GM12873 (cell line): ENCODE measurements at regions not wholly inside any gene's neighbourhood (a gene's known extent, or its start where the extent isn't known, plus 50 kb on each side); places are given as distances from the start of the nearest gene placed in this dataset.

ENCODE experiments used
- TF ChIP-seq, protein P1 (sequence below): IDR thresholded peaks from 2 replicates; pipeline ENCODE4 v1.5.1; 2012; ENCODE audit warnings: low read depth, mild to moderate bottlenecking, moderate library complexity, low read length, control low read depth; ENCODE audit not compliant: insufficient read depth; ENCODE audit errors: missing control alignments

DNA sequence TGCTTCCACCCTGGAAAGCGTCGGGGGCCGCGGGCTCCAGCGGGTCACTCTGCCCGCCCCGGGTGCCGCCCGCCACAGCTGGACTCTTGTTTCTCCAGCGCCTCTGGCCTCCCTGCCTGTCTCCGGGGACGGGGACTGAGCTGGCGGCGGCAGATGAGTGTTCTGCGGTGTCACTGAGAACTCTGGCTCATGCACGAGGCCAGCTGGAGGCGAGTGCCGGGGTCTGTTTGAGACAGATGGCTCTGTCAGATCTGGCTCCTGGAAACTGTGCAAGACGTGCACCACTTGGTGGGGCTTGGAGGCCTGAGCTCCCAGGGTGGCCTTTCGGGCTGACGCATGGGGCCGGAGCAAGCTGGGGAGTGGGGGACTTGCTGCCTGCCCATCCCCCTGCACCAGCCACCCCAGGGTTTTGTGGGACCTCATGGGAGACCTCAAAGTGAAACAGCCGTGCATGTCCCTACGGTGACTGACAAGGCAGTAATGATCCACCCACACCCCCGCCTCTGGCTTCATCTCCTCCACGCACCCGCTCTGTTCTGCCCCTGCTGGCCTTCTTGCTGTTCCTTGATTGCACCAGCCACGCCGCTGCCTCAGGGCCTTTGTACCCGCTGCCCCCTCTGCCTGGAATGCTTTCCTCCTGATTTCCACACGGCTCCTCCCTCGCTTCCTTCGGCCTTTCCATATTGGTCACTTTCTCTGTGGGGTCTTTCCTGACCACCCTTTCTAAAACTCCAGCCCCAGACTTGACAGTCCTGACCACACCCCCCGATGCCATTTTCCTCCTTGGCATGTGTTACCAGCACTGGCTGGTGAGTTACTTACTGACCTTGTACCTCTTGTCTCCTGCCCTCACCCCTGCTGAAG, 174.9 kb upstream of the CIBAR2 start:
- TF ChIP-seq, protein P1, sequence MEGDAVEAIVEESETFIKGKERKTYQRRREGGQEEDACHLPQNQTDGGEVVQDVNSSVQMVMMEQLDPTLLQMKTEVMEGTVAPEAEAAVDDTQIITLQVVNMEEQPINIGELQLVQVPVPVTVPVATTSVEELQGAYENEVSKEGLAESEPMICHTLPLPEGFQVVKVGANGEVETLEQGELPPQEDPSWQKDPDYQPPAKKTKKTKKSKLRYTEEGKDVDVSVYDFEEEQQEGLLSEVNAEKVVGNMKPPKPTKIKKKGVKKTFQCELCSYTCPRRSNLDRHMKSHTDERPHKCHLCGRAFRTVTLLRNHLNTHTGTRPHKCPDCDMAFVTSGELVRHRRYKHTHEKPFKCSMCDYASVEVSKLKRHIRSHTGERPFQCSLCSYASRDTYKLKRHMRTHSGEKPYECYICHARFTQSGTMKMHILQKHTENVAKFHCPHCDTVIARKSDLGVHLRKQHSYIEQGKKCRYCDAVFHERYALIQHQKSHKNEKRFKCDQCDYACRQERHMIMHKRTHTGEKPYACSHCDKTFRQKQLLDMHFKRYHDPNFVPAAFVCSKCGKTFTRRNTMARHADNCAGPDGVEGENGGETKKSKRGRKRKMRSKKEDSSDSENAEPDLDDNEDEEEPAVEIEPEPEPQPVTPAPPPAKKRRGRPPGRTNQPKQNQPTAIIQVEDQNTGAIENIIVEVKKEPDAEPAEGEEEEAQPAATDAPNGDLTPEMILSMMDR = no peak

DNA sequence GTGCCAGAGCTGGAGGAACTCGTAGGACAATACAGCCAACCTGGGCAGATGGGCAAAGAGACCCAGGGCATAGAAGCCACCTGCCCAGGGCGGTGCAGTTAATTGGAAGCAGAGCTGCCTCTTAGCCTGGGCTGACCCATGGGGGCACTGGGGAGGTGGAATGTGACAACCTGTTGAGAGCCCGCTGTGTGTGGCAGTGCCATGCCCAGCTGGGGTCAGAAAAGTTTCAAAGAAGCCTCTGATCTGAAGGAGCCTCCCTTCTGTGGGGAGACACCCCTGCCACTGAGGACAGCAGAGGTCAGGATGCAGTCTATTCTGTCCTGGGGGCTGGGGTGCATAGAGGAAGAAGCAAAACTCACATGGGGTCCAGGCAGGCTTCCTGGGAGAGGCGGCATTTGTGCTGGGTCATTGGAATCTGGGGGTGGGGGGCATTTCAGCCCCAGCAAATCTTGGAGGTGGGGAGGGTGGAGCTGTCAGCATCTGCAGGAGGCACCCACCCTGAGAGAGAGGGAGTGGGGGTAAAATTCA, 176.1 kb upstream of the CIBAR2 start:
- TF ChIP-seq, protein P1 = no peak

DNA sequence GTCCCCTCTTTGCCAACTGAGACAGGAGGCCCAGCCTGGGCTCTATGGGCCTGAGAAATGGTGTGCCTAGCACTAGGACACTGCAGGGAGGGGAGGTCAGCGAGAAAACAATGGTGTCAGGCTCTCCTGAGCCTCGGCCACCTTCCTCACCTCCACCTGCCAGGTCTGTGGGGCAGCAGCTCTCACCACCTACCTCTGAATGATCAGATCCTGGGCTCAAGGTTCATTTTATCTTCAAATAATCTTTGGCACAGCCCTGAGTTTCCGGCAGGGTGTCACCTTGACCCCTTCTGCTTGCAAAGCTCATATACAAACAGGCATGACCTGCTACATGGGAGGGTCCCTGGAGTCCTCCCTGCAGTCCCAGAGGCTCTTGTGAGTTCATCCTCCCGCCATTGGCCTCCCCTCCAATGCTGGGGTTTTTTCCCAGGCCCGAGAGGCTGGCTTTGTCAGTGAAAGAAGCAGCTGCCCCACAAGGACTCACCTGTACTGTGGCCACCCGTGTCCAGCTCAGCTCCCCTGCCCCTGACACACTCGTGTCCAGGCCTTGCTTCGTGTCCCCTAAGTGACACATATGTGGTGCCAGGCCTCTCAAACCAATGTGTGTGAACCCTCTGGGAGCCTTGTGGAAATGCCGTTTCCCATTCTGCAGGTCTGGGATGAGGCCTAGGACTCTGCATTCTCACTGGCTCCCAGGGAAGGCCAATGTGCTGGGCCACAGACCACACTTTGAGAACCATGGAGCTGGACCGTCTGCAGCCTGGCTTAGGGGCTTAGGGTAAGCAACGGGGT, 176.8 kb upstream of the CIBAR2 start:
- TF ChIP-seq, protein P1 = no peak

DNA sequence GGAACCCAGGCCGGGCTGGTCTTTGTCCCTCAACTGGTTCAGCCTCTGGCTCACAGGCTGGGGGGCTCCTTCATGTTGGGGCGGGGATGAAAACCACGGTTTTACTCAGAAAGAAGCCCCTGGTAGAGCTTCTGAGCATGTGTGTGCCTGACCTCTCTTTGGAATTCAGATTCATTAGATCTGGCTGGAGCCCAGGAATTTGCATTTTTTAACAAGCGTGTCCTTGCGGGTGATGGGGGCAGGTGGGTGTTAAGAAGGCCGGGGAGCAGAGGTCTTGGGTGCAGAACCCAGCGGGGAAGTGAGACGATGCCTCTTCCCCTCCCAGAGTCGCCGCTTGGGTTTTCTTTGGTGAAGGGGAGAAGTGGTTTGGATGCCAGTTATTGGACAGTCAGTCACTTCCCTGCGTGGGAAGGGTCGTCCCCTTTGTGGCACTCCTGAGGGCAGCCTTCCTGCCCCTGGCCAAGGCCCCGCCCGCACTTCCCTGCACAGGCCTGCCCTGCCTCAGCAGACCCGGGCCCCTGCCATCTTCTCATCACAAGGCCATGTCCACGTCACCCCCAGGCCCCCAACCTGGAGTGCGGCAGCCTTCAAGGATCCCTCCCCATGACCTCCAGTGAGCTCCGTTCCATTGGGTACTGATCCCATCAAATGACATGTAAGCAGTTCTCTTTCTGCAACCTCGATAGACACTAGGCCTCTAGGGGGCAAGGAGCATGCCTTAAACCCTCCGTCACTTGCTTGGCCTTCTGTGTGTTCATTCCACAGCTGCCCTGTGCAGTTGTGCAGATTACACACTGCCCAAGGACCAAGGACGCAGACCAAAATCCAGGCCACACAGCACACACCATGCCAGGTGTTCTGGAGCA, 177.7 kb upstream of the CIBAR2 start:
- TF ChIP-seq, protein P1 = no peak

DNA sequence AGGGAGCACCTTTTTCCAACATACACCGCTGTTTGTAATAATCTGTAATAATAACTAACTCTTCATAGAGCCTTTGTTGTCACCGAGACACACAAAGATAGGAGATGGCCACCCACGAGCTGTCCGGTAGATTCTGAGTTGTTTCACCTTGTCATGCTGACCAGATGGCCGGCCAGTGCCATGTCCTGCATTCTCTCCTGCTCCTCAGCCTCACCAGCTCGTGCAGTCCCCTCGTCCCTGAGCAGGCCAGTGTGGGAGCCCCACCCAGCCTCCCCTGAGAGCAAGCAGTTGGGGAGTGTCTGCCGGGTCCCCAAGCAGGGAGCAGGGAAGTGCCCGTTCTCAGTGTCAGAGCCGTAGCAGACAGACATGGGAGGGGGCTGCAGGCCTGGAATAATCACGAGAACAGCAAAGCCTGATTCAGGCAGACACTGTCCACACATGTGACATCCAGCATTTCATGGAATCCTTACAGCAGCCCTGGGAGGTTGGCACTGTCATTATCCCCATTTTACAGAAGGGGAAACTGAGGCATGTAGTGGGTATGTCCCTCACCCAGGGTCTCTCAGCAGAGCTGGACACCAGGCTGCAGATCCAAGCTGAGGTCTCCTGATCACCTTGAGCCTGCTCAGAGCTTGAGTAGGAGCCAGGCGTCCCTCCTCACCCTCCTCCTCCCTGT, 178.5 kb upstream of the CIBAR2 start:
- TF ChIP-seq, protein P1 = no peak

DNA sequence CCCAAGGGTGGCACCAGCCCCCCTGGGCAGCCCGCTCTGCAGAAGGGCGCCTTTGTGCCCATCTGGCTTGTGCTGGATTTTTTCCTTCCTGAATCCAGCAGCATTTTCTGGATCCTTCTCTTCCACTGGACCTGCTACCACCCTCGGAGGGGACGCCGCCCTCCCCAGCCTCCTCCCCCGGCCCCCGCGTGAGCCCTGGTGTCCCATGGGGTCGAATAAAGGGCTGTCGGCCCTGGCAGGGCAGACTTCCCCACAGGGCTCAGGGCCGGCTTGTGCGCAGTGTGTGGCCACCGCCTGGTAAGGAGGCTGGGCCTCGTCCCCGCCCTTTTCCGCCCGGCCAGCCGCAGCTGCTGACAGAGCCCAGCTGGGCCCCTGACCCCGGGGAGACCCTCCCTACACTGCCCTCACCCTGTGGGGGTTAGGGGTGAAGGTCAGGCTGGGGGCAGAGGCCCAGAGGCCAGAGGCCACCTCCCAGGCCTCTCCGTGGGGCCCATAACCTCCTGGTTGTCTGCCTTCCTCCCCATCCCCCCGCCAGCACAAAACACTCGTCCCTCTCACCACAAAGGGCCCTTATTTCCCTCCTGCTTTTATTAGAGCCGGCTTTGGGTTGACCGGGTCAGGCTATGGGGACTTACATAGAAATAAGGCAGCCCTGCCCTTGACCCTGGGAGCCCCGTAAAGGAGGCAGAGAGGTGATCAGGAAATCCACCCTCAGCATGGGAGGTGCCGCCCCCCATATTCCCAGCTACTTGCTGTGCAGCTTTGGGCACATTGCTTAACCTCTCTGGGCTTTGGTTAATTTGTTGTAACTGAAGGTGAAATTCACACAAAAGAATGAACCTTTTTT, 179.3 kb upstream of the CIBAR2 start:
- TF ChIP-seq, protein P1 = no peak
